ENCODE measurements at regions not wholly inside any gene's neighbourhood (a gene's known extent, or its start where the extent isn't known, plus 50 kb on each side); places are given as distances from the start of the nearest gene placed in this dataset.

DNA sequence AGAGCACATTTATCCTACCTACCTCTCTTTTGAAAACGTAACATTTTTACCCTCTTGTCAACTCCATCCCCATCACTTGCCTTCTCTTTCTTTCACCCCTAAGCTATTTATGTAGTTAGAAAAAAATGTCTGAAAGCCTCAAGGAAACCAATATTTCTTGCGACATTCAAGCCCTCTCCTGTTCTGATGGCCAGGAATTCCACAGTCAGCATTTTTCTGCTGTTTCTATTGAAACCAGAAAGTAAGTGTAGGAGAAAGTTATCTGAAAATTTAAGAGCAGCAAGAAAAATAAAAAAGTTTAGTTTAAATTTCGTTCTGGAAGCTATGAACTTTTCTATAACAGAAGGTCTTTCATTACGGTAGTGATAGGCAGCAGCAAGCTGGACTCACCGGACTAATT lies 247.6 kb upstream of the PBX1 start:
- TF ChIP-seq, protein P1, sequence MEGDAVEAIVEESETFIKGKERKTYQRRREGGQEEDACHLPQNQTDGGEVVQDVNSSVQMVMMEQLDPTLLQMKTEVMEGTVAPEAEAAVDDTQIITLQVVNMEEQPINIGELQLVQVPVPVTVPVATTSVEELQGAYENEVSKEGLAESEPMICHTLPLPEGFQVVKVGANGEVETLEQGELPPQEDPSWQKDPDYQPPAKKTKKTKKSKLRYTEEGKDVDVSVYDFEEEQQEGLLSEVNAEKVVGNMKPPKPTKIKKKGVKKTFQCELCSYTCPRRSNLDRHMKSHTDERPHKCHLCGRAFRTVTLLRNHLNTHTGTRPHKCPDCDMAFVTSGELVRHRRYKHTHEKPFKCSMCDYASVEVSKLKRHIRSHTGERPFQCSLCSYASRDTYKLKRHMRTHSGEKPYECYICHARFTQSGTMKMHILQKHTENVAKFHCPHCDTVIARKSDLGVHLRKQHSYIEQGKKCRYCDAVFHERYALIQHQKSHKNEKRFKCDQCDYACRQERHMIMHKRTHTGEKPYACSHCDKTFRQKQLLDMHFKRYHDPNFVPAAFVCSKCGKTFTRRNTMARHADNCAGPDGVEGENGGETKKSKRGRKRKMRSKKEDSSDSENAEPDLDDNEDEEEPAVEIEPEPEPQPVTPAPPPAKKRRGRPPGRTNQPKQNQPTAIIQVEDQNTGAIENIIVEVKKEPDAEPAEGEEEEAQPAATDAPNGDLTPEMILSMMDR (IDR thresholded peaks at IDR 0.05) = no peak
- no peak for TF ChIP-seq POLR2A (IDR thresholded peaks at IDR 0.05)
- no peak for TF ChIP-seq POLR2AphosphoS5 (IDR thresholded peaks at IDR 0.05; ENCODE audit: insufficient read depth in 1 of 2, low read depth in 1 of 2)
